ENCODE measurements at regions not wholly inside any gene's neighbourhood (a gene's known extent, or its start where the extent isn't known, plus 50 kb on each side); places are given as distances from the start of the nearest gene placed in this dataset.
"Not testable (repeated sequence)": the region's sequence is repeated elsewhere in the genome, so short reads cannot be mapped to it uniquely, and the experiment has no call there.

- DNase-seq: no peak
Observed at GRCh38 chr20:12925210-12925755, 83.5 kb upstream of the SPTLC3 start.

GRCh38 chr20:12925863-12926793 is 82.6 kb upstream of the SPTLC3 start:
- DNase-seq: no peak

- DNase-seq: no peak
Observed at GRCh38 chr20:12927489-12927888, 81.3 kb upstream of the SPTLC3 start.

- no peak for DNase-seq
Observed at GRCh38 chr20:12928358-12928754, 80.4 kb upstream of the SPTLC3 start.

GRCh38 chr20:12928755-12929401 is 79.9 kb upstream of the SPTLC3 start:
- no peak for DNase-seq

GRCh38 chr20:12936020-12936419 is 72.8 kb upstream of the SPTLC3 start:
- no peak for DNase-seq

GRCh38 chr20:12936524-12936923 is 72.2 kb upstream of the SPTLC3 start:
- no peak for DNase-seq

GRCh38 chr20:12941025-12941424 is 67.7 kb upstream of the SPTLC3 start:
- no peak for DNase-seq

GRCh38 chr20:12942123-12942522 is 66.6 kb upstream of the SPTLC3 start:
- no peak for DNase-seq

- DNase-seq: no peak
Observed at GRCh38 chr20:12946789-12947188, 62.0 kb upstream of the SPTLC3 start.

- DNase-seq: no peak
Observed at GRCh38 chr20:12947691-12948090, 61.1 kb upstream of the SPTLC3 start.

- no peak for DNase-seq
Observed at GRCh38 chr20:12949429-12949980, 59.3 kb upstream of the SPTLC3 start.

- DNase-seq: not testable (repeated sequence)
Observed at GRCh38 chr20:12954254-12954653, 54.5 kb upstream of the SPTLC3 start.

- no peak for DNase-seq
Observed at GRCh38 chr20:12955611-12956010, 53.2 kb upstream of the SPTLC3 start.

- DNase-seq: no peak
Observed at GRCh38 chr20:12956303-12956702, 52.5 kb upstream of the SPTLC3 start.

GRCh38 chr20:12957968-12958367 is 50.8 kb upstream of the SPTLC3 start:
- no peak for DNase-seq

All from NCI-H1436 treated with DMSO at 0.1 percent for 48 hours (cell line).